ENCODE measurements at regions not wholly inside any gene's neighbourhood (a gene's known extent, or its start where the extent isn't known, plus 50 kb on each side); places are given as distances from the start of the nearest gene placed in this dataset.

- no peak overlapping the region for H3K27ac Mint-ChIP-seq
- H3K4me3 Mint-ChIP-seq: no peak overlapping the region
- H3K9me3 Mint-ChIP-seq: peaks cover 20% of the 10 kb centered on the region
- no peaks in the 10 kb centered on the region for H3K36me3 Mint-ChIP-seq (ENCODE audit: low read depth)
- H3K4me1 Mint-ChIP-seq (ENCODE audit: low read depth): no peaks in the 10 kb centered on the region
- H3K27me3 Mint-ChIP-seq (ENCODE audit: insufficient read depth): no peaks in the 10 kb centered on the region
- intact Hi-C loops (cut with micrococcal nuclease): no loop called here
- no peak for DNase-seq (ENCODE audit: low spot score)
Measured at GRCh38 chr14:29459531-29459930, 468.1 kb downstream of the PRKD1 start.

- Mint-ChIP-seq H3K9me3 (peaks cover 20% of the 10 kb centered on the region), H3K27ac (no peak overlapping the region), H3K4me1 (ENCODE audit: low read depth) (no peaks in the 10 kb centered on the region), H3K27me3 (ENCODE audit: insufficient read depth) (no peaks in the 10 kb centered on the region), H3K36me3 (ENCODE audit: low read depth) (no peaks in the 10 kb centered on the region), H3K4me3 (no peak overlapping the region)
- DNase-seq (ENCODE audit: low spot score): no peak
- intact Hi-C loops (cut with micrococcal nuclease): no loop called here
Measured at GRCh38 chr14:29459969-29460560, 467.6 kb downstream of the PRKD1 start.

GRCh38 chr14:29461101-29461500 lies 466.5 kb downstream of the PRKD1 start:
- H3K27ac Mint-ChIP-seq: no peak overlapping the region
- no peaks in the 10 kb centered on the region for H3K4me1 Mint-ChIP-seq (ENCODE audit: low read depth)
- H3K4me3 Mint-ChIP-seq: no peak overlapping the region
- H3K36me3 Mint-ChIP-seq (ENCODE audit: low read depth): no peaks in the 10 kb centered on the region
- no peak for DNase-seq (ENCODE audit: low spot score)
- no peaks in the 10 kb centered on the region for H3K27me3 Mint-ChIP-seq (ENCODE audit: insufficient read depth)
- peaks cover 18% of the 10 kb centered on the region for H3K9me3 Mint-ChIP-seq
- intact Hi-C loops (cut with micrococcal nuclease): no loop called here

- H3K27me3 Mint-ChIP-seq (ENCODE audit: insufficient read depth): no peaks in the 10 kb centered on the region
Measured at GRCh38 chr14:29461506-29461905, 466.1 kb downstream of the PRKD1 start.

GRCh38 chr14:29462321-29462720 lies 465.3 kb downstream of the PRKD1 start:
- H3K9me3 Mint-ChIP-seq: peaks cover 17% of the 10 kb centered on the region
- no peaks in the 10 kb centered on the region for H3K27me3 Mint-ChIP-seq (ENCODE audit: insufficient read depth)
- H3K27ac Mint-ChIP-seq: no peak overlapping the region
- intact Hi-C loops (cut with micrococcal nuclease): no loop called here
- no peak for DNase-seq (ENCODE audit: low spot score)
- no peak overlapping the region for H3K4me3 Mint-ChIP-seq
- H3K36me3 Mint-ChIP-seq (ENCODE audit: low read depth): no peaks in the 10 kb centered on the region
- no peaks in the 10 kb centered on the region for H3K4me1 Mint-ChIP-seq (ENCODE audit: low read depth)

More at GRCh38 chr14:29461506-29461905, 466.1 kb downstream of the PRKD1 start:
- Mint-ChIP-seq H3K36me3 (ENCODE audit: low read depth) (no peaks in the 10 kb centered on the region), H3K4me3 (no peak overlapping the region), H3K4me1 (ENCODE audit: low read depth) (no peaks in the 10 kb centered on the region), H3K27ac (no peak overlapping the region), H3K9me3 (peaks cover 17% of the 10 kb centered on the region)
- intact Hi-C loops (cut with micrococcal nuclease): no loop called here
- DNase-seq (ENCODE audit: low spot score): no peak

GRCh38 chr14:29462772-29463171 lies 464.9 kb downstream of the PRKD1 start:
- no peaks in the 10 kb centered on the region for H3K27me3 Mint-ChIP-seq (ENCODE audit: insufficient read depth)
- peaks cover 17% of the 10 kb centered on the region for H3K9me3 Mint-ChIP-seq
- no peak overlapping the region for H3K27ac Mint-ChIP-seq
- H3K4me3 Mint-ChIP-seq: no peak overlapping the region
- no peaks in the 10 kb centered on the region for H3K36me3 Mint-ChIP-seq (ENCODE audit: low read depth)
- DNase-seq (ENCODE audit: low spot score): no peak
- H3K4me1 Mint-ChIP-seq (ENCODE audit: low read depth): no peaks in the 10 kb centered on the region
- intact Hi-C loops (cut with micrococcal nuclease): no loop called here

- no peaks in the 10 kb centered on the region for H3K4me1 Mint-ChIP-seq (ENCODE audit: low read depth)
- H3K4me3 Mint-ChIP-seq: no peak overlapping the region
- no peaks in the 10 kb centered on the region for H3K36me3 Mint-ChIP-seq (ENCODE audit: low read depth)
- intact Hi-C loops (cut with micrococcal nuclease): no loop called here
- DNase-seq (ENCODE audit: low spot score): no peak
- no peaks in the 10 kb centered on the region for H3K27me3 Mint-ChIP-seq (ENCODE audit: insufficient read depth)
- H3K9me3 Mint-ChIP-seq: peaks cover 21% of the 10 kb centered on the region
- H3K27ac Mint-ChIP-seq: no peak overlapping the region
Measured at GRCh38 chr14:29463727-29464395, 463.8 kb downstream of the PRKD1 start.

- intact Hi-C loops (cut with micrococcal nuclease): no loop called here
- peaks cover 16% of the 10 kb centered on the region for H3K9me3 Mint-ChIP-seq
- H3K36me3 Mint-ChIP-seq (ENCODE audit: low read depth): no peaks in the 10 kb centered on the region
- no peak for DNase-seq (ENCODE audit: low spot score)
- H3K4me3 Mint-ChIP-seq: no peak overlapping the region
- H3K4me1 Mint-ChIP-seq (ENCODE audit: low read depth): no peaks in the 10 kb centered on the region
- no peak overlapping the region for H3K27ac Mint-ChIP-seq
- H3K27me3 Mint-ChIP-seq (ENCODE audit: insufficient read depth): no peaks in the 10 kb centered on the region
Measured at GRCh38 chr14:29465095-29465494, 462.6 kb downstream of the PRKD1 start.

- Mint-ChIP-seq H3K36me3 (ENCODE audit: low read depth) (no peaks in the 10 kb centered on the region), H3K9me3 (peaks cover 9% of the 10 kb centered on the region), H3K4me3 (no peak overlapping the region)
Measured at GRCh38 chr14:29475641-29476040, 452.0 kb downstream of the PRKD1 start.

GRCh38 chr14:29486132-29486531 lies 441.5 kb downstream of the PRKD1 start:
- Mint-ChIP-seq H3K9me3 (peaks cover 20% of the 10 kb centered on the region), H3K4me3 (no peak overlapping the region), H3K4me1 (ENCODE audit: low read depth) (no peaks in the 10 kb centered on the region), H3K27me3 (ENCODE audit: insufficient read depth) (no peaks in the 10 kb centered on the region), H3K36me3 (ENCODE audit: low read depth) (no peaks in the 10 kb centered on the region), H3K27ac (no peak overlapping the region)
- no peak for DNase-seq (ENCODE audit: low spot score)
- intact Hi-C loops (cut with micrococcal nuclease): no loop called here

More at GRCh38 chr14:29475641-29476040, 452.0 kb downstream of the PRKD1 start:
- no peak for DNase-seq (ENCODE audit: low spot score)
- Mint-ChIP-seq H3K4me1 (ENCODE audit: low read depth) (no peaks in the 10 kb centered on the region), H3K27me3 (ENCODE audit: insufficient read depth) (no peaks in the 10 kb centered on the region), H3K27ac (no peak overlapping the region)
- intact Hi-C loops (cut with micrococcal nuclease): no loop called here

- Mint-ChIP-seq H3K4me3 (no peak overlapping the region), H3K9me3 (peaks cover 32% of the 10 kb centered on the region), H3K27ac (no peak overlapping the region), H3K36me3 (ENCODE audit: low read depth) (no peaks in the 10 kb centered on the region), H3K27me3 (ENCODE audit: insufficient read depth) (no peaks in the 10 kb centered on the region), H3K4me1 (ENCODE audit: low read depth) (no peaks in the 10 kb centered on the region)
- DNase-seq (ENCODE audit: low spot score): no peak
- intact Hi-C loops (cut with micrococcal nuclease): no loop called here
Measured at GRCh38 chr14:29489911-29490425, 437.7 kb downstream of the PRKD1 start.

- DNase-seq (ENCODE audit: low spot score): no peak
- Mint-ChIP-seq H3K36me3 (ENCODE audit: low read depth) (no peaks in the 10 kb centered on the region), H3K27ac (no peak overlapping the region), H3K27me3 (ENCODE audit: insufficient read depth) (no peaks in the 10 kb centered on the region), H3K9me3 (peaks cover 22% of the 10 kb centered on the region), H3K4me1 (ENCODE audit: low read depth) (no peaks in the 10 kb centered on the region), H3K4me3 (no peak overlapping the region)
- intact Hi-C loops (cut with micrococcal nuclease): no loop called here
Measured at GRCh38 chr14:29493849-29494248, 433.8 kb downstream of the PRKD1 start.

- Mint-ChIP-seq H3K27ac (no peak overlapping the region), H3K4me3 (no peak overlapping the region), H3K36me3 (ENCODE audit: low read depth) (no peaks in the 10 kb centered on the region), H3K4me1 (ENCODE audit: low read depth) (no peaks in the 10 kb centered on the region), H3K9me3 (peaks cover 22% of the 10 kb centered on the region), H3K27me3 (ENCODE audit: insufficient read depth) (no peaks in the 10 kb centered on the region)
- intact Hi-C loops (cut with micrococcal nuclease): no loop called here
- no peak for DNase-seq (ENCODE audit: low spot score)
Measured at GRCh38 chr14:29494312-29494711, 433.3 kb downstream of the PRKD1 start.

Data from activated T-helper 1 cell treated with anti-CD3 and anti-CD28 coated beads, Interleukin-12 subunit alpha, Interleukin-12 subunit beta, Interleukin-2, Interleukin-4 antibody, amounts not matched to agents 30 ng/mL and 10 ng/mL and 1 ng/mL, durations not matched to agents 14 hours and 24 hours and 36 hours (primary cell).